ENCODE measurements at regions not wholly inside any gene's neighbourhood (a gene's known extent, or its start where the extent isn't known, plus 50 kb on each side); places are given as distances from the start of the nearest gene placed in this dataset.
"Not testable (repeated sequence)": the region's sequence is repeated elsewhere in the genome, so short reads cannot be mapped to it uniquely, and the experiment has no call there.

- no peak for DNase-seq
Observed at GRCh38 chr3:166637984-166638530, 742.0 kb downstream of the ZBBX start.

GRCh38 chr3:166634091-166634746 is 745.9 kb downstream of the ZBBX start:
- DNase-seq, result no peak

GRCh38 chr3:166630190-166630589 is 749.9 kb downstream of the ZBBX start:
- no peak for DNase-seq

- no peak for DNase-seq
Observed at GRCh38 chr3:166613365-166613764, 766.7 kb downstream of the ZBBX start.

- not testable (repeated sequence) for DNase-seq
Observed at GRCh38 chr3:166612761-166613160, 767.3 kb downstream of the ZBBX start.

GRCh38 chr3:166607933-166608521 is 770.8 kb upstream of the BCHE start:
- no peak for DNase-seq

GRCh38 chr3:166606988-166607387 is 769.8 kb upstream of the BCHE start:
- no peak for DNase-seq

GRCh38 chr3:166593776-166594175 is 756.6 kb upstream of the BCHE start:
- DNase-seq, result no peak

- DNase-seq, result no peak
Observed at GRCh38 chr3:166582236-166582635, 745.0 kb upstream of the BCHE start.

- DNase-seq, result no peak
Observed at GRCh38 chr3:166580561-166580960, 743.3 kb upstream of the BCHE start.

- no peak for DNase-seq
Observed at GRCh38 chr3:166575161-166575560, 737.9 kb upstream of the BCHE start.

- not testable (repeated sequence) for DNase-seq
Observed at GRCh38 chr3:166571686-166572085, 734.5 kb upstream of the BCHE start.

GRCh38 chr3:166570102-166570501 is 732.9 kb upstream of the BCHE start:
- DNase-seq, result no peak

GRCh38 chr3:166569589-166569988 is 732.4 kb upstream of the BCHE start:
- DNase-seq, result no peak

- no peak for DNase-seq
Observed at GRCh38 chr3:166560253-166560652, 723.0 kb upstream of the BCHE start.

GRCh38 chr3:166556955-166557354 is 719.7 kb upstream of the BCHE start:
- DNase-seq, result no peak

GRCh38 chr3:166554023-166554422 is 716.8 kb upstream of the BCHE start:
- peak; percentile 80 for DNase-seq

GRCh38 chr3:166533740-166534139 is 696.5 kb upstream of the BCHE start:
- no peak for DNase-seq

GRCh38 chr3:166531730-166532129 is 694.5 kb upstream of the BCHE start:
- DNase-seq, result no peak

GRCh38 chr3:166527325-166527724 is 690.1 kb upstream of the BCHE start:
- DNase-seq, result no peak

- no peak for DNase-seq
Observed at GRCh38 chr3:166526881-166527280, 689.7 kb upstream of the BCHE start.

GRCh38 chr3:166522017-166522416 is 684.8 kb upstream of the BCHE start:
- no peak for DNase-seq

- no peak for DNase-seq
Observed at GRCh38 chr3:166519443-166519842, 682.2 kb upstream of the BCHE start.

GRCh38 chr3:166518040-166518439 is 680.8 kb upstream of the BCHE start:
- no peak for DNase-seq

- no peak for DNase-seq
Observed at GRCh38 chr3:166510382-166510781, 673.2 kb upstream of the BCHE start.

Measured in NCI-H1048 (cell line).